H1 (cell line): ENCODE measurements at regions not wholly inside any gene's neighbourhood (a gene's known extent, or its start where the extent isn't known, plus 50 kb on each side); places are given as distances from the start of the nearest gene placed in this dataset.

Experiments
- BACH1 ChIP-seq: IDR thresholded peaks from 2 replicates; pipeline ENCODE4 v1.6.1; 2012; ENCODE audit warnings: low read length, improper control_type of control experiment
- CBX5 ChIP-seq: fragments of 300-800, 300-1000 bp; sonication (generic); IDR thresholded peaks from 2 replicates; pipeline ENCODE4 v1.7.1; 2016; ENCODE audit warnings: antibody characterized with exemption, low read length, low read depth
- CREB1 ChIP-seq: IDR thresholded peaks from 2 replicates; pipeline ENCODE4 v1.6.1; 2012; ENCODE audit warnings: inconsistent platforms
- MAFK ChIP-seq: IDR thresholded peaks from 2 replicates; pipeline ENCODE4 v1.6.1; 2012; ENCODE audit warnings: low read depth, mild to moderate bottlenecking, improper control_type of control experiment, low read length
- NANOG ChIP-seq: IDR thresholded peaks from 2 replicates; pipeline ENCODE4 v1.6.1; 2011; ENCODE audit warnings: low read length, low read depth, mild to moderate bottlenecking, inconsistent platforms; ENCODE audit not compliant: insufficient read depth, poor library complexity, severe bottlenecking
- YY1 ChIP-seq: IDR thresholded peaks from 2 replicates; pipeline ENCODE4 v1.6.1; 2011; ENCODE audit warnings: low read depth, mild to moderate bottlenecking, low read length
- TF ChIP-seq, protein P1 (sequence below), 3 experiments: IDR thresholded peaks; 1 replicate in 2 of 3; 2 replicates in 1 of 3; pipeline versions ENCODE4 v1.5.1 to v1.6.1; 2011; ENCODE audit warnings: low read length in 3 of 3, mild to moderate bottlenecking in 3 of 3, inconsistent platforms in 2 of 3, low read depth in 1 of 3, moderate library complexity in 1 of 3; ENCODE audit not compliant: insufficient read depth in 1 of 3; ENCODE audit errors: control extremely low read depth in 1 of 3

GRCh38 chr10:90314718-90315117 lies 543.1 kb downstream of the HTR7 start (continued):
- TF ChIP-seq NANOG (no peak), MAFK (no peak), BACH1 (no peak), CBX5 (no peak), YY1 (no peak), CREB1 (no peak)
- TF ChIP-seq, protein P1, sequence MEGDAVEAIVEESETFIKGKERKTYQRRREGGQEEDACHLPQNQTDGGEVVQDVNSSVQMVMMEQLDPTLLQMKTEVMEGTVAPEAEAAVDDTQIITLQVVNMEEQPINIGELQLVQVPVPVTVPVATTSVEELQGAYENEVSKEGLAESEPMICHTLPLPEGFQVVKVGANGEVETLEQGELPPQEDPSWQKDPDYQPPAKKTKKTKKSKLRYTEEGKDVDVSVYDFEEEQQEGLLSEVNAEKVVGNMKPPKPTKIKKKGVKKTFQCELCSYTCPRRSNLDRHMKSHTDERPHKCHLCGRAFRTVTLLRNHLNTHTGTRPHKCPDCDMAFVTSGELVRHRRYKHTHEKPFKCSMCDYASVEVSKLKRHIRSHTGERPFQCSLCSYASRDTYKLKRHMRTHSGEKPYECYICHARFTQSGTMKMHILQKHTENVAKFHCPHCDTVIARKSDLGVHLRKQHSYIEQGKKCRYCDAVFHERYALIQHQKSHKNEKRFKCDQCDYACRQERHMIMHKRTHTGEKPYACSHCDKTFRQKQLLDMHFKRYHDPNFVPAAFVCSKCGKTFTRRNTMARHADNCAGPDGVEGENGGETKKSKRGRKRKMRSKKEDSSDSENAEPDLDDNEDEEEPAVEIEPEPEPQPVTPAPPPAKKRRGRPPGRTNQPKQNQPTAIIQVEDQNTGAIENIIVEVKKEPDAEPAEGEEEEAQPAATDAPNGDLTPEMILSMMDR (IDR thresholded peaks at IDR 0.05; ENCODE audit: control extremely low read depth in 1 of 3, insufficient read depth in 1 of 3, low read depth in 1 of 3, low read length in 3 of 3): no peak
